ENCODE measurements at regions not wholly inside any gene's neighbourhood (a gene's known extent, or its start where the extent isn't known, plus 50 kb on each side); places are given as distances from the start of the nearest gene placed in this dataset.

DNA sequence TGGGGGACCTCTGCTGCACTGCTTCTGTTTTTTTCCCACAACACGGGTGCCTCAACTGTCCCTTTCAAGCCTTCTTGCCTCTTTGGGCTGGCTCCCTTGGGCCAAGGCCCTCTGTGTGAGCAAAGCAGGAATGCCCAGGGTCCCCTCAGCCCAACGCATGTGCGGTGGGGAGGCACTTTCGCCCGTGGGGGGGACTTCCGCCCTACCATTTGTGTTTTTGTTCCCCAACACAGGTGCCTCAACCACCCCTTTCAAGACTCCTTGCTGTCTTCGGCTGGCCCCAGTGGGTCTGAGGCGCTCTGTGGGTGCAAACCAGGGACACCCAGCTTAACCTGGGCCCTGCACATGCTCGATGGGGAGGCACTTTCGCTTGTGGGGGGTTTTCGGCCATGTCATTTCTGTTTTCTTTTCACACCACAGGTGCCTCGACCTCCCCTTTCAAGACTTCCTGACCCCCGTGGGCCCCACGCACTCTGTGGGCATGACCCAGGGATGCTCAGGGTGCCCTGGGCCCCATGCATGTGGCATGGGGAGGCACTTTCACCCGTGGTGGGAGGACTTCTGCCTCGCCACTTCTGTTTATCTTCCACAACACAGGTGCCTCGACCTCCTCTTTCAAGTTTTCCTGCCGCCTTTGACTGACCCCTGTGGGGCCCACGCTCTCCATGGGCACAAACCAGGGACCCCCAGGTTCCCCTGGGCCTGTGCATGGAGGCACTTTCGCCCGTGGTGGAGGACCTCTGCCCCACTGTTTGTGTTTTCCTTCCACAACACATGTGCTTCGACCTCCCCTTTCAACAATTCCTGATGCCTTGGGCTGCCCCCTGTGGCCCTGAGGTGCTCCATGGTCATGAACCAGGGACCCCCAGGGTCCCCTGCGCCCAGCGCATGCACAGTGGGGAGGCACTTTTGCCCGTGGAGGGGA, 365.7 kb downstream of the ALG10 start:
- TF ChIP-seq, protein P1, sequence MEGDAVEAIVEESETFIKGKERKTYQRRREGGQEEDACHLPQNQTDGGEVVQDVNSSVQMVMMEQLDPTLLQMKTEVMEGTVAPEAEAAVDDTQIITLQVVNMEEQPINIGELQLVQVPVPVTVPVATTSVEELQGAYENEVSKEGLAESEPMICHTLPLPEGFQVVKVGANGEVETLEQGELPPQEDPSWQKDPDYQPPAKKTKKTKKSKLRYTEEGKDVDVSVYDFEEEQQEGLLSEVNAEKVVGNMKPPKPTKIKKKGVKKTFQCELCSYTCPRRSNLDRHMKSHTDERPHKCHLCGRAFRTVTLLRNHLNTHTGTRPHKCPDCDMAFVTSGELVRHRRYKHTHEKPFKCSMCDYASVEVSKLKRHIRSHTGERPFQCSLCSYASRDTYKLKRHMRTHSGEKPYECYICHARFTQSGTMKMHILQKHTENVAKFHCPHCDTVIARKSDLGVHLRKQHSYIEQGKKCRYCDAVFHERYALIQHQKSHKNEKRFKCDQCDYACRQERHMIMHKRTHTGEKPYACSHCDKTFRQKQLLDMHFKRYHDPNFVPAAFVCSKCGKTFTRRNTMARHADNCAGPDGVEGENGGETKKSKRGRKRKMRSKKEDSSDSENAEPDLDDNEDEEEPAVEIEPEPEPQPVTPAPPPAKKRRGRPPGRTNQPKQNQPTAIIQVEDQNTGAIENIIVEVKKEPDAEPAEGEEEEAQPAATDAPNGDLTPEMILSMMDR (IDR thresholded peaks at IDR 0.05): no peak
- H3K9me3 ChIP-seq: peaks cover 0 to 82% (median 10%) of the 10 kb centered on the region in 3 donors

DNA sequence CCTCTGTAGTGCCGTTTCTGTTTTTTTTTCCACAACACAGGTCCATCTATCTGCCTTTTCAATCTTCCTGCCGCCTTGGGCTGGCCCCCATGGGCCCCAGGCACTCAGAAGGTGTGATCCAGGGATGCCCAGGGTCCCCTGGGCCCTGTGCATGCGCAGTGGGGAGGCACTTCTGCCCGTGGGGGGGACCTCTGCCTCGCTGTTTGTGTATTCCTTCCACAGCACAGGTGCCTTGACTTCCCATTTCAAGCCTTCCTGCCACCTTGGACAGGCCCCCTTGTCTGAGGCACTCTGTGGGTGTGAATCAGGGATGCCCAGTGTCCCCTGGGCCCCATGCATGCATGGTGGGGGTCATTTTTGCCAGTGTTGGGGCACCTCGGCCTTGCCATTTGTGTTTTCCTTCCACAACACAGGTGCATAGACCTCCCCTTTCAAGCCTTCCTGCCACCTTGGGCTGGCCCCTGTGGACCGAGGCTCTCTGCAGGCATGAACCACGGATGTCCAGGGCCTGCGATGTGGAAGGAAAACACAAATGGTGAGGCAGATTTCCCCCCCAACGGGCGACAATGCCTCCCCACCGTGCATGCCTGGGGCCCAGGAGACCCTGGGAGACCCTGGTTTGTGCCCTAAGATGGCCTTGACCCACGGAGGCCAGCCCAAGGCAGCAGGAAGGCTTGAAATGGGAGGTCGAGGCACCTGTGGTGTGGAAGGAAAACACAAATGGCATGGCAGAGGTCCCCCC, 366.5 kb downstream of the ALG10 start:
- peak in 1 of 2 donors; percentile 33 for DNase-seq
- no peak overlapping the region for H3K27ac ChIP-seq
- intact Hi-C loops (cut with DNase I; ENCODE audit: low total_unique reads): no loop called here
- TF ChIP-seq, protein P1 (IDR thresholded peaks at IDR 0.05): no peak
- H3K27me3 ChIP-seq: peaks cover 0 to 5% of the 10 kb centered on the region in 2 donors
- H3K4me1 ChIP-seq: no peaks in the 10 kb centered on the region
- peaks cover 0 to 81% (median 8%) of the 10 kb centered on the region in 3 donors for H3K9me3 ChIP-seq
- H3K36me3 ChIP-seq: no peaks in the 10 kb centered on the region
- no peak overlapping the region for H3K4me3 ChIP-seq

More for the DNA sequence above, 365.7 kb downstream of the ALG10 start:
- no peak overlapping the region for H3K27ac ChIP-seq
- intact Hi-C loops (cut with DNase I; ENCODE audit: low total_unique reads): no loop called here
- no peaks in the 10 kb centered on the region for H3K4me1 ChIP-seq
- H3K36me3 ChIP-seq: no peaks in the 10 kb centered on the region
- DNase-seq: no peak
- no peak overlapping the region for H3K4me3 ChIP-seq
- peaks cover 0 to 6% of the 10 kb centered on the region in 2 donors for H3K27me3 ChIP-seq

DNA sequence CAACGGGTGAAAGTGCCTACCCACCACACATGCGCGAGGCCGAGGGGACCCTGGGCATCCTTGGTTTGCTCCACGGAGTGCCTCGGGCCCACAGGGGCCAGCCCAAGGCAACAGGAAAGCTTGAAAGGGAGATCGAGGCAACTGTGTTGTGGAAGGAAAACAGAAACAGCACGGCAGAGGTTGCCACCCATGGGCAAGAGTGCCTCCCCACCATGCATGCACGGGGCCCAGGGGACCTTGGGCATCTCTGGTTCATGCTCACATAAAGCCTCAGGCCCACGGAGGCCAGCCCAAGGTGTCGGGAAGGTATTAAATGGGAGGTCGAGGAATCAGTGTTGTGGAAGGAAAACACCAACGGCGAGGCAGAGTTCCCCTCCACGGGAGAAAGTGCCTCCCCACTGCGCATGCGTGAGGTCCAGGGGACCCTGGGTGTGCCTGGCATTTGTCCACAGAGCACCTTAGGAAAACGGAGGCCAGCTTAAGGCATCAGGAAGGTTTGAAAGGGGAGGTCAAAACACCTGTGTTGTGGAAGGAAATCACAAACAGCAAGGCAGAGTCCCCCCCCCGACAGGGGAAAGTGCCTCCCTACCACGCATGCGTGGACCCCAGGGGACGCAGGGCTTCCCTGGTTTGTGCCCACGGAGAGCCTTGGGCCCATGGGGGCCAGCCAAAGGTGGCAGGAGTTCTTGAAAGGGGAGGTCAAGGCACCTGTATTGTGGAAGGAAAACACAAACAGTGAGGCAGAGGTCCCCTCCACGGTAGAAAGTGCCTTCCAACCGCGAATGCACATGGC, 367.3 kb downstream of the ALG10 start:
- intact Hi-C loops (cut with DNase I; ENCODE audit: low total_unique reads): no loop called here
- TF ChIP-seq, protein P1 (IDR thresholded peaks at IDR 0.05): no peak
- no peak overlapping the region for H3K27ac ChIP-seq
- H3K4me1 ChIP-seq: no peaks in the 10 kb centered on the region
- peaks cover 0 to 83% (median 13%) of the 10 kb centered on the region in 3 donors for H3K9me3 ChIP-seq
- no peak overlapping the region for H3K4me3 ChIP-seq
- DNase-seq: peak in 1 of 2 donors; percentile 48
- peaks cover 0 to 4% of the 10 kb centered on the region in 2 donors for H3K27me3 ChIP-seq
- no peaks in the 10 kb centered on the region for H3K36me3 ChIP-seq

DNA sequence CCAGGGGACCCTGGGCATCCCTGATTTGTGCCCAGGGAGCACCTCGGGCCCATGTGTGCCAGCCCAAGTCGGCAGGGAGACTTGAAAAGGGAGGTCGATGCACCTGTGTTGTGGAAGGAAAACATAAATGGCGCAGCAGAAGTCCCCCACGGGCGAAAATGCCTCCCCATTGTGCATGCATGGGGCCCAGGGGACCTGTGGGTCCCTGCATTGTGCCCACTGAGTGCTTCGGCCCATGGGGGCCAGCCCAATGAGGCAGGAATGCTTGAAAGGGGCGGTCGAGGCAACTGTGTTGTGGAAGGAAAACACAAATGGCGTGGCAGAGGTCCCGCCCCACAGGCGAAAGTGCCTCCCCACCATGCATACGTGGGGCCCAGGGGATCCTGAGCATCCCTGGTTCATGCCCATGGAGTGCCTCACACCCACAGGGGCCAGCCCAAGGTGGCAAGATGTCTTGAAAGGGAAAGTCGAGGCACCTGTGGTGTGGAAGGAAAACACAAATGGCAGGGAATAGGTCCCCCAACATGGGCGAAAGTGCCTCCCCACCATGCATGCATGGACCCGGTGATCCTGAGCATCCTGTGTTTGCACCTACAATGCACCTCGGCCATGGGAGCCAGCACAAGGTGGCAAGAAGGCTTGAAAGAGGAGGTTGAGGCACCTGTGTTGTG, 368.0 kb downstream of the ALG10 start:
- Histone ChIP-seq H3K36me3 (no peaks in the 10 kb centered on the region), H3K27me3 (peaks cover 0 to 4% of the 10 kb centered on the region in 2 donors), H3K4me1 (no peaks in the 10 kb centered on the region), H3K4me3 (no peak overlapping the region), H3K9me3 (peaks cover 0 to 91% (median 13%) of the 10 kb centered on the region in 3 donors), H3K27ac (no peak overlapping the region)
- DNase-seq: peak in 1 of 2 donors; percentile 39
- intact Hi-C loops (cut with DNase I; ENCODE audit: low total_unique reads): no loop called here
- TF ChIP-seq, protein P1 (IDR thresholded peaks at IDR 0.05): no peak

All from tibial artery (tissue), 4 donors.